ENCODE measurements at regions not wholly inside any gene's neighbourhood (a gene's known extent, or its start where the extent isn't known, plus 50 kb on each side); places are given as distances from the start of the nearest gene placed in this dataset.

- no peak for TF ChIP-seq CTCF (IDR thresholded peaks at IDR 0.05)
- TF ChIP-seq POLR2A (IDR thresholded peaks at IDR 0.05): no peak
- no peak for TF ChIP-seq EP300 (IDR thresholded peaks at IDR 0.05)
Measured at GRCh38 chr17:53033297-53033696, 789.4 kb upstream of the KIF2B start.

Data from tibial nerve (tissue), 4 donors.